ENCODE measurements at regions not wholly inside any gene's neighbourhood (a gene's known extent, or its start where the extent isn't known, plus 50 kb on each side); places are given as distances from the start of the nearest gene placed in this dataset.

DNA sequence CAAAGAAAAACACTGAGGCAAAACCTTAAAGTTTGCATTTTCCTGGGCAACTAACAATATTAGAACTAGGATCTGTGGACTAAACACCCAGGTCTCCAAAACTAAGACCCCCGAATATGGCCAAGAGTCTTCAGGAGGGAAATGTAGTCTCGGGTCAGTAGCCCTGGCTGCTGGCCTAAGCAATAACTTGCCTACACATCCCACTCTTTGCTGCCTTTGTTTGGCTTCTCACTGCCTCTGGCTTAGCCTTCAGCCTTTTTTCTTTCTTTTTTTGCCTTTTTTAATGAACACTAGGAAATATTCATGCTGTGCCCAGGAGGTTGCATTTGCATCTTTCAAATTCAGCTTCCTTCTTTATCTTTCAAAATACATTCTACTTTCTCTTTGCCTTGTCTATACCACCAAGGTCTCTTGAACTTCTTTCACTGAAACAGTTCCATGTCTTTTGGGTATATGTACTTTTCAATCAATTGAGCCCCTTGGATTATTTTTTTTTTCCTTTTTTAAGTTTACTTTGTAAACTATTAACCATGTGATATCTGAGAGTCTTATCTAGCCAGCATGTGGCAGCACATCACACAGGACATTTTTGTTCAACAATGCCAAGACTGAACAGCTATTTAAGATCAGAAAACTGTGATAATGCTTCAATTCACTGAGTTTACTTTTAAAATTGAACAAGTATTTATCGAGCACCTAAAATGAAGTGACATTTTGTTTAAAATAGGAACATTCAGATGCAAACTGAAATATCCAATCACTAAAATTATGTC is 165.0 kb upstream of the TRPC6 start:
- Histone ChIP-seq H3K27ac (ENCODE audit: poor library complexity, severe bottlenecking) (no peak overlapping the region), H3K27me3 (ENCODE audit: insufficient read depth, poor library complexity, severe bottlenecking) (no peaks in the 10 kb centered on the region), H3K36me3 (ENCODE audit: low read depth) (no peaks in the 10 kb centered on the region), H3K4me1 (ENCODE audit: insufficient read depth, poor library complexity, severe bottlenecking) (no peaks in the 10 kb centered on the region), H3K9me3 (ENCODE audit: severe bottlenecking) (no peaks in the 10 kb centered on the region), H3K4me3 (ENCODE audit: severe bottlenecking) (no peak overlapping the region)
- DNase-seq (ENCODE audit: low spot score), result no peak
- ATAC-seq (ENCODE audit: low read depth), result no peak
- TF ChIP-seq, protein P1, sequence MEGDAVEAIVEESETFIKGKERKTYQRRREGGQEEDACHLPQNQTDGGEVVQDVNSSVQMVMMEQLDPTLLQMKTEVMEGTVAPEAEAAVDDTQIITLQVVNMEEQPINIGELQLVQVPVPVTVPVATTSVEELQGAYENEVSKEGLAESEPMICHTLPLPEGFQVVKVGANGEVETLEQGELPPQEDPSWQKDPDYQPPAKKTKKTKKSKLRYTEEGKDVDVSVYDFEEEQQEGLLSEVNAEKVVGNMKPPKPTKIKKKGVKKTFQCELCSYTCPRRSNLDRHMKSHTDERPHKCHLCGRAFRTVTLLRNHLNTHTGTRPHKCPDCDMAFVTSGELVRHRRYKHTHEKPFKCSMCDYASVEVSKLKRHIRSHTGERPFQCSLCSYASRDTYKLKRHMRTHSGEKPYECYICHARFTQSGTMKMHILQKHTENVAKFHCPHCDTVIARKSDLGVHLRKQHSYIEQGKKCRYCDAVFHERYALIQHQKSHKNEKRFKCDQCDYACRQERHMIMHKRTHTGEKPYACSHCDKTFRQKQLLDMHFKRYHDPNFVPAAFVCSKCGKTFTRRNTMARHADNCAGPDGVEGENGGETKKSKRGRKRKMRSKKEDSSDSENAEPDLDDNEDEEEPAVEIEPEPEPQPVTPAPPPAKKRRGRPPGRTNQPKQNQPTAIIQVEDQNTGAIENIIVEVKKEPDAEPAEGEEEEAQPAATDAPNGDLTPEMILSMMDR (IDR thresholded peaks at IDR 0.05; ENCODE audit: poor library complexity, severe bottlenecking), result peak; percentile 17

DNA sequence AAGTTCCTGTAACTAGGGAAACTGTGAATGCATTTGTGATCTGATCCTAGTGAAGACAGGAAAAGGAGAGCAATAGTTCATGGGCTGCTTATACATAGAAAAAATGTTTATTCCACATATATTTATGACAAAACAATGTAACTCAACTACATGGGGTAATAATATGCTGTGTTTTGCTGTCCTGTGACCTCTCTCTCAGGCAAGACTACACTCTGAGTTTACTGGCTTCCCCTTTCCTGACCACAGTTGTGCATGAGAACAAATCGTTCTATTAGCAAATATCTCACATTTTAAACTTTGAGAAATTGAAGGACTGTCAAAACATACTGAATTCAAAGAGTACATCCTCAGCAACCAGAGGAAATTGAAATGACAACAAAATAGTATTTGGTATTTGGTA is 161.9 kb upstream of the TRPC6 start:
- TF ChIP-seq, protein P1 (IDR thresholded peaks at IDR 0.05; ENCODE audit: poor library complexity, severe bottlenecking), result no peak
- Histone ChIP-seq H3K4me1 (ENCODE audit: insufficient read depth, poor library complexity, severe bottlenecking) (peaks cover 4% of the 10 kb centered on the region), H3K27ac (ENCODE audit: poor library complexity, severe bottlenecking) (no peak overlapping the region), H3K4me3 (ENCODE audit: severe bottlenecking) (no peak overlapping the region), H3K27me3 (ENCODE audit: insufficient read depth, poor library complexity, severe bottlenecking) (no peaks in the 10 kb centered on the region), H3K9me3 (ENCODE audit: severe bottlenecking) (no peaks in the 10 kb centered on the region), H3K36me3 (ENCODE audit: low read depth) (no peaks in the 10 kb centered on the region)
- DNase-seq (ENCODE audit: low spot score), result no peak
- no peak for ATAC-seq (ENCODE audit: low read depth)

DNA sequence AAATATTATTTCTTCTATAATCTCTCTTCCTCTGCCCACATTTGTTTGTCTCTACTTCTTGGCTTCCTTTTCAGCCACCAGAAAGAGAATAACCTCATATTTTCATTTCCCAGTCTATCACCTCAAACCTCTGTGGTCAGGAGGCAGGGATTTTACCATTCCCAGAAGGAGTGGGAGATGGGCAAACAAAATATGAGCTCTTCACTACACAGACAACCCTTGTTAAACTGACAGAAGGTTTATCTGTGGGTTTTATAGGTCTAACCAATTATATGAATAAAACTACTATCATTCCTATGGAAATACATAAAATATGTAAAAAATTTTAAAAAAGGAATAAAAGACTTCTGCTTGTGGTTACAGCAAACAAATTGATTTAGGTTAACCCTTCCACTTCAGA is 160.0 kb upstream of the TRPC6 start:
- no peak for ATAC-seq (ENCODE audit: low read depth)
- Histone ChIP-seq H3K9me3 (ENCODE audit: severe bottlenecking) (no peaks in the 10 kb centered on the region), H3K36me3 (ENCODE audit: low read depth) (no peaks in the 10 kb centered on the region), H3K27me3 (ENCODE audit: insufficient read depth, poor library complexity, severe bottlenecking) (no peaks in the 10 kb centered on the region), H3K4me3 (ENCODE audit: severe bottlenecking) (no peak overlapping the region), H3K27ac (ENCODE audit: poor library complexity, severe bottlenecking) (no peak overlapping the region), H3K4me1 (ENCODE audit: insufficient read depth, poor library complexity, severe bottlenecking) (peaks cover 4% of the 10 kb centered on the region)
- TF ChIP-seq, protein P1 (IDR thresholded peaks at IDR 0.05; ENCODE audit: poor library complexity, severe bottlenecking), result no peak
- no peak for DNase-seq (ENCODE audit: low spot score)

DNA sequence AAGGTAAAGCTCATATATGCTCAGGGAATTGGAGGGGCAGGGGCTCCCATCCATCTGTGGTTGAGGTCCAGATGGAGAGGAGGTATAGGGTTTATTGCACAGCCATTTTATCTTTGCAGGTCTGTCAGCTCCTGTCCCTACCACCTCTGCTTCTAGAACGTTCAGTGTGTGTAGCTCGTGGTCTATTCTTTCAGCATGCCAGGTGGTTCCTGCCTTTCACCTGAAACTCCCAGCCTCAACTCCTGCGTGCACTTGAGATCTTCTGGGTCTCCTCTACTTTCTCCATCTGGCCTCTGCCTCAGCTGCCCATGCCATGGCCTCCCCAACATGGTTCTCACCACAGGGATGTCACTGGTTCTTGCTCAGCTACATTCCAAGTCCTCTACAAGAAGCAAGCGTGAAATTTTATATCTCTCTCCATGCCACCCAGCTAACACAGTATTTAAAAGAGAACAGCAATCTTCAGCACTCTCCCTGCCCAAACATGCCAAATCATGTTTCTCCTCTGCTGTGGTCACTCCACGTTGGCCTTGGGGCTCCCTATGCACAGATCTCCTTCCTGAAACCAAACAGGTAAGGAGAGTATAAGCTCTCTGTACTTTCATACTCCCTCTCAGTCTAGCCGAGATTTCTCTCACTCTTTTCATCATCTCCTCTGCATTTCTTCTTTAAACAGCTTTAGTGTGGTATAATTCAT is 157.8 kb upstream of the TRPC6 start:
- H3K27me3 ChIP-seq (ENCODE audit: insufficient read depth, poor library complexity, severe bottlenecking), result no peaks in the 10 kb centered on the region
- no peaks in the 10 kb centered on the region for H3K36me3 ChIP-seq (ENCODE audit: low read depth)
- peaks cover 4% of the 10 kb centered on the region for H3K4me1 ChIP-seq (ENCODE audit: insufficient read depth, poor library complexity, severe bottlenecking)
- no peak overlapping the region for H3K4me3 ChIP-seq (ENCODE audit: severe bottlenecking)
- no peaks in the 10 kb centered on the region for H3K9me3 ChIP-seq (ENCODE audit: severe bottlenecking)
- TF ChIP-seq, protein P1 (IDR thresholded peaks at IDR 0.05; ENCODE audit: poor library complexity, severe bottlenecking), result no peak
- ATAC-seq (ENCODE audit: low read depth), result peak; percentile 49; the same call in 2 of the 3 replicates
- no peak overlapping the region for H3K27ac ChIP-seq (ENCODE audit: poor library complexity, severe bottlenecking)
- no peak for DNase-seq (ENCODE audit: low spot score)

DNA sequence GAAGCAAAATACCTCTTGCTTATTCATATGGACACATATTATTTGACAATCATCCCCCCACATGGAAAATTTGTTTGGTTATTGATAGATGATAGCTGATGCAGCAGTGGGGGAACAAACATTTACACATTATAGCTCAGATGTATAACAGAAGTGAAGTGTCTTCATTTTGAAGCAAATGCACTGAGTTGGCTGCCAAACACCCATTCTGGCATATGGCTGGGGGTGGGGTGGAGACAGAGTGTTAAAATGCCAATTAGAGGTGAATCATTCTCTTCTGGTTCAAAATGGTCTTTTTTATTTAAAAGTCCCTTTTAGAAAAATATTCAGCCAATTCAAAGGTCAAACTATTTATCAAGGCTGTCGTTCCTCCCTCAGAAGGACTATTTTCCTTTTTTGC is 157.3 kb upstream of the TRPC6 start:
- H3K9me3 ChIP-seq (ENCODE audit: severe bottlenecking), result no peaks in the 10 kb centered on the region
- ATAC-seq (ENCODE audit: low read depth) (no peak), DNase-seq (ENCODE audit: low spot score) (no peak)
- no peak overlapping the region for H3K27ac ChIP-seq (ENCODE audit: poor library complexity, severe bottlenecking)
- H3K27me3 ChIP-seq (ENCODE audit: insufficient read depth, poor library complexity, severe bottlenecking), result no peaks in the 10 kb centered on the region
- H3K4me3 ChIP-seq (ENCODE audit: severe bottlenecking), result no peak overlapping the region
- TF ChIP-seq, protein P1 (IDR thresholded peaks at IDR 0.05; ENCODE audit: poor library complexity, severe bottlenecking), result no peak
- peaks cover 4% of the 10 kb centered on the region for H3K4me1 ChIP-seq (ENCODE audit: insufficient read depth, poor library complexity, severe bottlenecking)
- H3K36me3 ChIP-seq (ENCODE audit: low read depth), result no peaks in the 10 kb centered on the region
